SK-MEL-5 (cell line): ENCODE measurements at regions not wholly inside any gene's neighbourhood (a gene's known extent, or its start where the extent isn't known, plus 50 kb on each side); places are given as distances from the start of the nearest gene placed in this dataset.
"Not testable (repeated sequence)": the region's sequence is repeated elsewhere in the genome, so short reads cannot be mapped to it uniquely, and the experiment has no call there.

Experiments
- DNase-seq: peaks from one replicate; pipeline ENCODE4 v3.0.0-alpha.2; 2016; ENCODE audit warnings: low read depth, low spot score
- in situ Hi-C: cut with HindIII; loops from 2 replicates; pipeline ENCODE4 v1.10.0; 2016; ENCODE audit warnings: low sequenced_read_pairs, high pct_unique_total_duplicates, low pct_unique_long_range_greater_than_20kb

DNA sequence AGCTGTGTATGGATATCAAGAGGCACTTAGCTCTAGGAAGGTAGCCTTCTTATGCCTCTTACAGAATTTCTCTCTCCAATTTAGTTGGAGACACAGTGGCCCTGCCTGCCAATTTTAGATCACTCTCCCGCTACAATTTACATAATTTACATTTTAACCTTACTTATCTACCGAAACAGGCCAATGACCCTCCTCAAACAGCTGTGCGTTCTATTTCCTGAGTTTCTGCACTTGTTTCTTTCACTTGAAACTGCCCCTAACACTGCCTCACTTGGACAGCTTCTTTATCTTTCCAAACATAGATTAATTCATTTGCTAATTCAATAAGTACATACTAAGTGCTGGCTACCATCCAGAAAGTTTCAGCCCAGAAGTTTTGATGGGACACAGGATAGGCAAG lies 52.9 kb upstream of the HDDC2 start:
- in situ Hi-C loops = no loop called here
- DNase-seq = no peak

DNA sequence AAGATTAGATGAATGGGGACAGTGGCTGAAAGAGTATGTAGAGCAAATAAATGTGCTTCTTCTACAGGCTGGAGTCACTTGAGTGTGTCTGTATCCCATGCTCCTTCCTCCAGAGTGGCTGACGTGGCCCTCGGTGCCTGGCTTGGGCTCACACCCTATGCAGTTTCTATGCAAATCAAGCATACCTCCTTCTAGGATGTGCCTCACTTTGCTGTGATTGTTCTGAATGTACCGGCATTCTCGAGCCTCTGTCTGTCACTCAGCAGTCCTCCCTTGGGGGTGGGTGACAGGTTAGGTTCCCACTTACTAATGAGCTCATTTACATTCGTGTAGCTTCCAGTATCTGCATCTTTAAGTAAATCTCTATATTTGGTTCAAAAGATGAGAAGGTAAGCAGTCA lies 55.1 kb upstream of the HDDC2 start:
- in situ Hi-C loops = no loop called here
- DNase-seq = no peak

DNA sequence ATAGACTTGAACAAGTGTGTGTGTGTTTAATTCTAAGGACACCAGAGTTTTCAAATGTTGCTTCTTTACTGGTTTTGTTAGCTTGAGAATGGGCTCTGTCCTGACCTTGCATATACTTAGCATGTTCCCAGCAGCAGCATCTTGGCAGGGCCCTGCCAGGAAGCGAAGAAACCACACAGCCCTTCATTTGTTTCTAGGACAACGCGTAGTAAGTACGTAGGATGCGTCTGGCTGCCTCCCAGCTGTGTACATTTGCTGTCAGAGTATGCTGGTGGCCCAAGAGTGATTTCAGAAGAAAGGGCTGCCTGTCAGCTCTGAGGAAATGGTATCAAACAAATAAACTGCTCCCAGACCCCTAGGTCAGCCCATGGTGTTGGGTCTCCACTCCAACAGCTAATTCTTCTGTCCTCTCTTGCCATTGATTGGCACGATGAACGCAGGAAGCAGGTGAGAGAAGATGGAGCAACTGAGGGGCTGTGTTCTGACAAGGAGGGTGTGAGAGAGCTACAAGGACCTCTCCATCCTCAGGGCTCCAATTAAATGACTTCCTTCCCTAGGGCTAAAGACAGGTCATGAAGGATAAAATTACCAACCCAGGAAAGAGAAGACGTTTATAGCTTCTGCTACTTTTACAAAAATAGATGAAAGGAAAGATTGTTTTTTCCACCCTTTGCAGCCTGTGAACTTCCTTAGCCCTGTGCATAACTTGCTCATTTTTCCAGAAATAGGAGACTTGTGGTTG lies 55.9 kb upstream of the HDDC2 start:
- peak; percentile 97 for DNase-seq
- in situ Hi-C loops = no loop called here

DNA sequence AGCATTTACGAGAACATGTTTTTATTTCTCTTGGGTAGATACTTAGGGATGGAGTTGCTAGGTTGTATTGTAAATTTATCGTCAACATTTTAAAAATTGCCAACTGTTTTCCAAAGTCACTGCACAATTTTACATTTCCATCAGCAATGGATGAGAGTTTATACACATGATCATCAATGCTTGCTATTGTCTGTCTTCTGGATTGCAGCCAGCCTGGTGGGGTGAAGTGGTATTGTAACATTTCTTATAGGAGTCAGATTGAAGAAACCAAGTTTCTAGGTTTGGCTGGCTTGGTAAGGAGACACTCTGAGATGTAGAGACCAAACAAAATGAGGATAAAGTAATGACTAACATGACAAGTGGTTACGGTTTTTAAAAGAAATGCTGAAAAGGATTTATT lies 57.1 kb upstream of the HDDC2 start:
- DNase-seq = peak; percentile 88
- in situ Hi-C loops = no loop called here

DNA sequence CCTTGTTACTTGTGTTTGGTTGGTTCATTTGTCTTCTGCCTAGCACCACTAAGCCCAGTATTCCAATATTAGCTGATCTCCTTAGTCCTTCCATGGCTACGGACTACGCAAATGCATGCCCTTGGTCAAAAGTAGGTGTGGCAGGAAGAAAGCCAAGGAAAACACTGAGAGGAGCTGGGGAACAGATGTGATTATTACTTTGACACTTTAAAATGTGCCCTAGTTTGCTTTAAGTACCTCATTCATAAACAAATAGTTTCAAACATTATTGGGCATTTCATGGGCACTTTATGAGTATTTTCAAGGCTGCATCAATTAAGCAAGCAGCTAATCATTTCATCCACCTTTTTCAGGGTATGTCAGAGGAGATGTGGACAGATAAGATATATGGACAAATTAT lies 60.1 kb upstream of the HDDC2 start:
- in situ Hi-C loops = no loop called here
- no peak for DNase-seq

DNA sequence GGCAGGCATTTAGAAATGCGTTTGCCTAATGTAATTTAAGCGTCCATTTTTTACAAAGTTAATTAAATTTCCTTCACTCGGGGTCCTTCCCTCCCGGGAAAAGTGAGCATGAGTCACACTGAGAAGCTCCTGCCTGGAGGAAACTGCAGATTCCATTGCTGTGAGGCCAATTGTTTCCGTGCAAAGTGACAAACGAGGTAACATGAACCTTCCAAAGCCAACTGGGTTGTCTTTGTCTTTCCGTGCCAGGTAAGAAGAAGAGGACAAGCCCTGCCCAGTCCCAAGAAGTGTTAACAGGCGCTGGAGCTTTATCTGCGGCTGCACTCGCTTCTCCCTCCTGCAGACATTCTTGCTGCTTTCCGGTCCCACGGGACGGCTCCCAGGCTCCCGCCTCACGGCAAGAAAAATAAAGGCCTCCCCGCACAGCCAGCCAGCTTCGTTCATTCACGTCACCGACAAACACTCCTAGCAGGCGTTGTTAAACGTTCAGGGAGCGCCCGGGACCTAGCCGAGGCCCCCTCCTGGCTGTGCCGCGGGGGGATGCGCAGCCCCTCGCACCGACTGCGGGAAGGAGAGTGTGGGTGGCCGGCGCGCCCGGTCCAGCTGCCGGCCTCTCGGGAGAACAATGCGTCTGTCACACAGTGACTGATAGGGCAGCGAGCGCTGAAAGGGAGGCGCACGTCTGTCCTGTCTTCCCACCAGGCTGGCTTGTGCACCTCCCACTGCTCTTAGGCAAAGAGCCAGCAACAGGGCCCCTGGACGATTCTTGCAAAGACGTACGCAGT lies 61.5 kb upstream of the HDDC2 start:
- in situ Hi-C loops = no loop called here
- DNase-seq = peak; percentile 54

DNA sequence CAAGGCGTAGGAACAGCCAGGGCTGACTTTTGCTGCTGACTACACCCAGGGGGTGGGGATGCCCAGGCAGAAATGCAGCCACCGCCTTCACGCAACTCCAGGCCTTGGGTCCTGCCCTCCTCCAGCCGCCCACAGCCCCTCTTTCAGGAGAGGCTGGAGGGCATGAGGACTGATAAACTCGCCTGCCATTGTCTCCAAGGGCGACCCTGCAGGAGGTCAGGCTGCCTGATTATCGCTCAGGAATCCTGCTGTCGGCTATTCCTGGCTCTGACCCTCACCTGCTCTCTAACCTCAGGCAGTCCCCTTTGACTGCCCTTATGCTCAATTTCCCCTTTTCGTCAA lies 62.0 kb upstream of the HDDC2 start:
- no peak for DNase-seq
- in situ Hi-C loops = no loop called here

DNA sequence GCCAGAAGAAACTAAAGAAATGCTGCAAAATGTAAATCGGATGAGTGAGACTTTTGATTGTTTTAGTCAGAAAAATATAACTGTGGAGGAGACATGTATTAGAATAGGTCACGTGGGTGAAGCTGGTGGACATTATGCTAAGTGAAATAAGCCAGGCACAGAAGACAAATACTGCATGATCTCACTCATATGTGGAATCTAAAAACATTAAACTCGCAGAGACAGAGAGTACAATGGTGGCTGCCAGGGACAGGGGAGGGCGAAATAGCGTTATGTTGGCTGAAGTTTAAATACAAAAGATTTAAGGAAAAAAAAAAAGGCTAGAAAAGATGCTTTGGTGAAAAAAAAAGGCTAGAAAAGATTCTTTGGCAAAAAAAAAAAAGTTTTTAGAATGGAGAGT lies 63.5 kb upstream of the HDDC2 start:
- no peak for DNase-seq
- in situ Hi-C loops = no loop called here

DNA sequence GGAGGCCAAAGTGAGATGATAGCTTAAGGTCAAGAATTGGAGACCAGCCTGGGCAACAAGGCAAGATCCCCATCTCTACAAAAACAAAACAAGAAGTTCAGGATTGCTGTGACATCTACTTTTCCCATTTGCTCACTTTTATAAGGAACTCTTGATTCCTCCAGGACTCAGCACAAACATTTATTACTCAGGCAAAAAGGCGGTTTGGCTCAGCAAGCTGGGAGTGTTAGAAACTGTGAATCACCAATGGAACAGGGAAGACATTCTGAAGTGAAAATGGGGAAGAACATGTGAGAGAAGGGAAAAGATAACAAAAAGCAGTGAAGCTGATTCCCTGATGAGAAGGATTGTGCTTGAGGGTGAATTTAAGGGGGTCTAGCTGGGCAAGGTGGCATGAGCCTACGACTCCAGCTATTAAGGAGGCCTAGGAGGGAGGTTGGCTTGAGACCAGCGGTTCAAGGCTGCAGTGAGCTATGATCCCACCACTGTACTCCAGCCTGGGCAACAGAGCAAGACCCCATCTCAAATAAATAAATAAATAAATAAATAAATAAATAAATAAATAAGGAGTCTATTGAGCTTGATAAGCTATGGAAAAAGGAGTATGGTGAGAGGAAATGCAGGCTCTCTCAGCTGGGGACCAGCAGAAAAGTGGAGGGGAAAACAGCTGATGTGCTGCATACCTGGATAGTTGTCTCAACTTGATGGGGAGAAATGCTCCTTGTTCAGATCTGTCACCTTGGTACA lies 65.4 kb upstream of the HDDC2 start:
- DNase-seq = no peak
- in situ Hi-C loops = no loop called here

DNA sequence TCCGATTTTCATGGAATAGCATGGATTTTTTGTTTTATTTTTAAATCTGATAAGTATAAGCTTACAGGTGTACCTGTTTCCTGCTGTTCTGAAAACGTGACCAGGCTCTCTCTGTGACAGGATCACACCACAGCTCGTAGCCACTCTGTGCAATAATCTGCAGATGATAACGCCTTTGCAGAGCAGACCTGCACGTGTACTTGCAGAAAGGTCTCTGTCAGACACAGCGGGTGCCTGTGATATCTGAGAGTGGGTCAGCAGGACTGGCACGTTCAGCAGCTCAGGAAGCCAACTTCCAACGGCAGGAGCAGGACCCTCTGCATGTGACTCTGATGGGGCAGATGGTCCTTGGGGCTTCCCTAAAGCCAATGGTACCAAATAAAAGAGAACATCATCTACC lies 68.6 kb upstream of the HDDC2 start:
- DNase-seq = no peak
- in situ Hi-C loops = no loop called here

DNA sequence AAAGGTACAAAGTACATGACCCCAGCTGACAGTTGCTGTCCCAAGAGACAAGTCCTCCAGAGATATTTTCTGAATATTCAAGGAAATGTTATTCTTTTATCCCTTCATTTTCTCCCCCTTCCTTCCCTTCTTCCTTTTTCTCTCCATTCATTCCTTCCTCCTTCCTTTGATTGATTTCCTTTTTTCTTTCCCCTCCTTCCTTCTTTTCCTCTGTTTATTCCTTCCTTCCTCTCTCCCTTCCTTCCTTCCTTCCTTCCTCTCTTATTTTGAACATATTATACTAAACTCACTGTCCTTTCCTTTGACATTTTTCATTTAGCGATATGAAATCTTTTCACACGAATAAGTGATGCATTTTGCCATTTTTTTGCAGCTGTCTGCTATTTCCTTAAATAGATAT lies 73.2 kb upstream of the HDDC2 start:
- no peak for DNase-seq
- in situ Hi-C loops = no loop called here

DNA sequence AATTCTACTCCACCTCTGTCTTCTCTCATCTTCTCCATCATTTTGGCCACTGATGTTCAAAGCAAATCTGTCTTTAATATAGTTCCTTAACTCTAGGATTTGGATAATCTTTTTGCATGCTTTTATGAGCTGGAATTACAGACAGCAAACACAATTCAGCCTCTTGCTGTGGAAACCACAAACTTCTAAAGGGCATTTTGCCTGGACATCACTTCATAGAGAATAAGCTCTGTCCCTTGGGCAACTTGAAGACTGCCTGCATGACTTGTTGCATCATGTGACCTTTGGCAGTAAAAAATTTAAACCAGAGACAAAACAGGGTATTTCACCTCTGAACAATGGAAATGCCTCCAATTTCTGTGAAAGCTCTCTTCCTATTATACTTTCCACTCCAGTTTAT lies 74.1 kb upstream of the HDDC2 start:
- DNase-seq = peak; percentile 56
- in situ Hi-C loops = no loop called here

DNA sequence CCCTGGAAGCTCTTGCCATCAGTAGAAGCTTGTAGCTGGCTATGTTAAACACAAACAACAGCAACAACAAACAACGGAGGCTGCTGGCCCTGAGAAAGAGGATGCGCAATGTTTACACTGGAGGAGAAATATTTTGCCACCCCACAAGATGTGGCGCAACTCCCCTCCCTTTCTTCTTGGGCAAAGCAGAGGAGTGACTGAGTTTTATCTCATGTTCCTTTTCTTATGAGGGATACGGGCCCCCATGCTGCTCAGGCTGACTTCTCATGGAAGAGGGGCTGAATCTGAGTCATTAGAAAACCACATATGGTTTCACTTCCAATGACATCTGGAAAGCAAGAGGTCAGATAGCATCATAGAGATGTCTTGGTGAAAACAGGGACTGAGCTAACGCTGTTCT lies 75.9 kb upstream of the HDDC2 start:
- in situ Hi-C loops = no loop called here
- peak; percentile 42 for DNase-seq

DNA sequence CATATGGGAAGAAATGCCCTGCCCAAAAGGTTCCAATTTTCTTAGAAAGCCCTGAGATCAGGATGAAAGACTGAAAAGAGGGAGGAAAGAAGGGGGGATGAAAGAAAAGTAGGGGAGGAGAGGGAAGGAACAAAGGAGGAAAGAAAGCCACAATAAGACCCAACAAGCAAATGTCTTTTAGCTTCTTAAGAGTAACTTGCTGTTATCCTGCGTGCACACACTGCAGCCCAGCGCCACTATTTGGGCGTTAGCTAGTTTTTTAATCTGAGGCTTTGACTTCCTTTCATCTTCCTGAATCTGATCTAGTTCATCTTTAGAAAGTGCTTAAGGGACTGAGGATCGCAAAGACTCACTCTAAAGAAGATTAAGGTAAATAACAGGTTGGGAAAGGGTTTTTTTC lies 77.4 kb upstream of the HDDC2 start:
- DNase-seq = no peak
- in situ Hi-C loops = no loop called here

DNA sequence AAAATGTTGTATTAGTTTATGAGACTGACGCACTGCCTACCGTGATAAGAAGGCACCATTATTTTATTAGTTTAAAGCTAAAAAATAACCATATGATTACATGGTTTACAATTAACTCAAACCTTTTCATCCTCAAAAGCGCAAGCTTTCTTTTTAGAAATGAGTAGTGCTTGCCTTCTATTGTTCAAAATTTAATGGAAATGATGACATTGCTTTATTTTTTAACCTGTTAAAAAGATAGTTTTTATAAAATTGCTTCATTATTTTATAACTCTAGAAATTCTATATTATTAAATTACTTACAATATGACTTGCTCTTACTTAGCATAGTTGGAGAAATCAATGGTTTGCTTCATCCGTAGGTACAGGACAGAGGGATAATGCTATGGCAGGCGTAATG lies 78.7 kb upstream of the HDDC2 start:
- no peak for DNase-seq
- in situ Hi-C loops = no loop called here

DNA sequence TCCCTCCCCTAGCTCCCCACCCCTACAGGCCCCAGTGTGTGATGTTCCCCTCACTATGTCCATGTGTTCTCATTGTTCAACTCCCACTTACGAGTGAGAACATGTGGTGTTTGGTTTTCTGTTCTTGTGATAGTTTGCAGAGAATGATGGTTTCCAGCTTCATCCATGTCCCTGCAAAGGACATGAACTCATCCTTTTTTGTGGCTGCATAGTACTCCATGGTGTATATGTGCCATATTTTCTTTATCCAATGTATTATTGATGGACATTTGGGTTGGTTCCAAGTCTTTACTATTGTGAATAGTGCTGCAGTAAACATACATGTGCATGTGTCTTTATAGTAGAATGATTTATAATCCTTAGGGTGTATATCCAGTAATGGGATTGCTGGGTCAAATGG lies 84.6 kb upstream of the HDDC2 start:
- DNase-seq, in situ Hi-C loops: not testable (repeated sequence)

DNA sequence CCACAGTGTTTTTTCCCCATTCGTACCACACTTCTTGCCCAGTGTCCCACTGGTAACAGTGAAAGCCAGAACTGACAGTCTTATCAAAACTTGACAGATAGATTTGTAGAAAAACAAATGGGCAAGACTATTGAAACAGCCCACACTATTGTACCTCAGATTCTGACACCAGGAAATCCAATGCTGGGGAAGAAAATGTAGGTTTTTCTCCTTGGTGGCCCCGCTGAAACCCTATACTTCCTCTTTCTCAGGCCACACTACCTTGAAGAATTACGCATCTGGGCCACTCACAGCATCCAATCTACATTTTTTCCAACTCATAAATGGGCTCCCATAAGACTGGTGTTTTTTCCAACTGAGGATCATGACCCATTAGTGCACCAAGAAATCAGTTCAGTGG lies 90.9 kb upstream of the HDDC2 start:
- in situ Hi-C loops = no loop called here
- DNase-seq = no peak

DNA sequence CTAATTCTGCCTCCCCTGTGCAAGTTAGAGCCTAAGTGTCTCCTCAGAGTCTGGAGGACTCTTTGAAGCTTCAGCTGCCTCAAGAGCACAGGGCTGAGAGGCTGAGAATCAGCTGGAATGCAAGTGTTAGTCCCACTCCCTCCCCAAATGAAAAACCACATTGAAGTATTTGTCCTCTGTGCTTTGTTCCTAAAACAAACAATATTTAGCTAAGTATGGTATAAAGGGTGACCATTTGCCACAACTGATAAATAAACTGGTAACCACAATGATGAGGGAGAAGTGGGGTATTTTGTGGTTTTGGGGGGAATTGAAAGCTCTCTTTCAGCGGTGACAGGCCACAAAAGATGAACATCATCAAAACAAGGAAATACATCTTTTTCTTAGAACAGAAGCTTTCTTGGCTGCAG lies 91.7 kb upstream of the HDDC2 start:
- in situ Hi-C loops = no loop called here

DNA sequence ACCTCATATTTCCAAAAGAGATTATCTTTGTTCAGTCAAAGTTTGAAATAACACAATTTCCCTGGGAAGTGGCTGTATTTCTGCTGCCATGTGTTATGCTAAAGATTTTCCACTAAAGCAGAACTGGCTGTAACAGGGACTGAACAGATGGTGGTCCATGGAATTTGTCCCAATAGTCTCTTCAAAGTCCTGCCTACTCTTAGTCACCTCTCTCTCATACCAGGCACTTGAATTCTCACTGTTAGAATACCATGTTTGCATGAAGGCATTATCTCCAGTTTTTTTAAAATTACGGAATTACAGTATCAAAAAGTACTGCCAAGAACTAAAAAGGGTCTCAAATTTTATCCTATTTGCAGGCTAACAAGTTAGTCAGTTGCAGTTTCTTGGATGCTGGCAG lies 105.0 kb upstream of the HDDC2 start:
- no peak for DNase-seq
- in situ Hi-C loops = no loop called here

More for the DNA sequence above, 91.7 kb upstream of the HDDC2 start:
- DNase-seq = peak; percentile 26
